H1 (cell line): ENCODE measurements at regions not wholly inside any gene's neighbourhood (a gene's known extent, or its start where the extent isn't known, plus 50 kb on each side); places are given as distances from the start of the nearest gene placed in this dataset.

Source experiments
- BRCA1 ChIP-seq: IDR thresholded peaks from 2 replicates; pipeline ENCODE4 v1.6.1; 2012; ENCODE audit warnings: low read depth, low read length, improper control_type of control experiment
- CBX8 ChIP-seq: fragments of 300-800, 300-1000 bp; sonication (generic); IDR thresholded peaks from 2 replicates; pipeline ENCODE4 v1.7.1; 2016; ENCODE audit warnings: low read depth, low read length, borderline replicate concordance
- CTCF ChIP-seq, 3 experiments: IDR thresholded peaks; 1 replicate in 2 of 3; 2 replicates in 1 of 3; pipeline versions ENCODE4 v1.5.1 to v1.6.1; 2011; ENCODE audit warnings: low read length in 3 of 3, mild to moderate bottlenecking in 3 of 3, inconsistent platforms in 2 of 3, low read depth in 1 of 3, moderate library complexity in 1 of 3; ENCODE audit not compliant: insufficient read depth in 1 of 3; ENCODE audit errors: control extremely low read depth in 1 of 3
- EP300 ChIP-seq, 2 experiments: IDR thresholded peaks; 1 replicate in 1 of 2; 2 replicates in 1 of 2; pipeline ENCODE4 v1.6.1; 2011 to 2012; ENCODE audit warnings: low read depth in 2 of 2, low read length in 2 of 2, mild to moderate bottlenecking in 2 of 2, borderline replicate concordance in 1 of 2, inconsistent platforms in 1 of 2, moderate library complexity in 1 of 2
- EZH2 ChIP-seq: fragments of 200-600 bp; sonication (generic); IDR thresholded peaks from 2 replicates; pipeline ENCODE4 v1.7.1; 2012; ENCODE audit warnings: low read depth, mild to moderate bottlenecking, moderate library complexity, low read length, inconsistent platforms; ENCODE audit not compliant: severe bottlenecking
- GTF2F1 ChIP-seq: IDR thresholded peaks from 2 replicates; pipeline ENCODE4 v1.6.1; 2012; ENCODE audit warnings: low read depth, low read length, improper control_type of control experiment, borderline replicate concordance
- NRF1 ChIP-seq: IDR thresholded peaks from 2 replicates; pipeline ENCODE4 v1.6.1; 2011; ENCODE audit warnings: mild to moderate bottlenecking, low read depth, low read length, improper control_type of control experiment
- POLR2A ChIP-seq, 2 experiments: IDR thresholded peaks; 1 replicate in 1 of 2; 2 replicates in 1 of 2; pipeline ENCODE4 v1.6.1; 2011; ENCODE audit warnings: low read depth in 2 of 2, low read length in 2 of 2, mild to moderate bottlenecking in 2 of 2; ENCODE audit errors: control extremely low read depth in 1 of 2
- POLR2AphosphoS5 ChIP-seq: IDR thresholded peaks from 2 replicates; pipeline ENCODE4 v1.6.1; 2011; ENCODE audit warnings: low read depth, low read length
- SP1 ChIP-seq: IDR thresholded peaks from 2 replicates; pipeline ENCODE4 v1.6.1; 2011; ENCODE audit warnings: low read depth, low read length
- TAF1 ChIP-seq: IDR thresholded peaks from 2 replicates; pipeline ENCODE4 v1.6.1; 2011; ENCODE audit warnings: mild to moderate bottlenecking, low read depth, low read length
- ZNF274 ChIP-seq: IDR thresholded peaks from 2 replicates; pipeline ENCODE4 v1.7.0; 2012; ENCODE audit warnings: low read length, borderline replicate concordance; ENCODE audit errors: extremely low read depth
- TF ChIP-seq, protein P1 (sequence below): IDR thresholded peaks from 2 replicates; pipeline ENCODE4 v1.6.1; 2012; ENCODE audit warnings: inconsistent platforms

- TF ChIP-seq CTCF (IDR thresholded peaks at IDR 0.05; ENCODE audit: control extremely low read depth in 1 of 3, insufficient read depth in 1 of 3, low read depth in 1 of 3, low read length in 3 of 3) (no peak), GTF2F1 (no peak), EP300 (IDR thresholded peaks at IDR 0.05; ENCODE audit: borderline replicate concordance in 1 of 2, low read depth in 2 of 2, low read length in 2 of 2) (no peak), NRF1 (no peak), ZNF274 (no peak), POLR2AphosphoS5 (no peak), BRCA1 (no peak), CBX8 (no peak), EZH2 (no peak), TAF1 (no peak), SP1 (no peak), POLR2A (IDR thresholded peaks at IDR 0.05; ENCODE audit: control extremely low read depth in 1 of 2, low read depth in 2 of 2, low read length in 2 of 2) (no peak)
- TF ChIP-seq, protein P1, sequence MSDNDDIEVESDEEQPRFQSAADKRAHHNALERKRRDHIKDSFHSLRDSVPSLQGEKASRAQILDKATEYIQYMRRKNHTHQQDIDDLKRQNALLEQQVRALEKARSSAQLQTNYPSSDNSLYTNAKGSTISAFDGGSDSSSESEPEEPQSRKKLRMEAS, result 0 out of 2 replicates have a peak, but pooled peaks have one; percentile 17
Measured at GRCh38 chr12:124509676-124510300, 57.6 kb downstream of the NCOR2 start.
